NCI-H774 (cell line): ENCODE measurements at regions not wholly inside any gene's neighbourhood (a gene's known extent, or its start where the extent isn't known, plus 50 kb on each side); places are given as distances from the start of the nearest gene placed in this dataset.
"Not testable (repeated sequence)": the region's sequence is repeated elsewhere in the genome, so short reads cannot be mapped to it uniquely, and the experiment has no call there.

Source experiments
- DNase-seq: peaks from one replicate; lab custom pipeline; 2025; lab: John Stamatoyannopoulos, UW

GRCh38 chr3:127440384-127440783 is 150.1 kb downstream of the TPRA1 start:
- DNase-seq = no peak

- no peak for DNase-seq
These were observed 150.9 kb downstream of the TPRA1 start for GRCh38 chr3:127439621-127440020.

GRCh38 chr3:127438951-127439350 is 151.1 kb upstream of the PRR20G start:
- no peak for DNase-seq

GRCh38 chr3:127438371-127438770 is 150.5 kb upstream of the PRR20G start:
- no peak for DNase-seq

- not testable (repeated sequence) for DNase-seq
These were observed 147.5 kb upstream of the PRR20G start for GRCh38 chr3:127435299-127435698.

GRCh38 chr3:127431066-127431465 is 143.2 kb upstream of the PRR20G start:
- DNase-seq = no peak

- DNase-seq = no peak
These were observed 140.6 kb upstream of the PRR20G start for GRCh38 chr3:127428344-127428997.

GRCh38 chr3:127427666-127428065 is 139.8 kb upstream of the PRR20G start:
- no peak for DNase-seq

- DNase-seq = no peak
These were observed 139.3 kb upstream of the PRR20G start for GRCh38 chr3:127427156-127427555.

GRCh38 chr3:127426444-127427153 is 138.8 kb upstream of the PRR20G start:
- DNase-seq = no peak

GRCh38 chr3:127425505-127426443 is 137.9 kb upstream of the PRR20G start:
- no peak for DNase-seq

- no peak for DNase-seq
These were observed 137.1 kb upstream of the PRR20G start for GRCh38 chr3:127424766-127425504.

- DNase-seq = no peak
These were observed 136.3 kb upstream of the PRR20G start for GRCh38 chr3:127423856-127424765.

GRCh38 chr3:127422663-127423375 is 135.0 kb upstream of the PRR20G start:
- DNase-seq = no peak

- DNase-seq = no peak
These were observed 134.3 kb upstream of the PRR20G start for GRCh38 chr3:127421943-127422662.

- DNase-seq = no peak
These were observed 133.0 kb upstream of the PRR20G start for GRCh38 chr3:127420829-127421228.

GRCh38 chr3:127419641-127420553 is 132.1 kb upstream of the PRR20G start:
- no peak for DNase-seq

GRCh38 chr3:127419182-127419581 is 131.3 kb upstream of the PRR20G start:
- DNase-seq = no peak
